ENCODE measurements at regions not wholly inside any gene's neighbourhood (a gene's known extent, or its start where the extent isn't known, plus 50 kb on each side); places are given as distances from the start of the nearest gene placed in this dataset.

GRCh38 chr6:148053209-148053608 is 289.4 kb upstream of the SASH1 start:
- TF ChIP-seq CTCF (IDR thresholded peaks at IDR 0.05) (no peak), ZFX (IDR thresholded peaks at IDR 0.05; ENCODE audit: borderline replicate concordance) (no peak)
